ENCODE measurements at regions not wholly inside any gene's neighbourhood (a gene's known extent, or its start where the extent isn't known, plus 50 kb on each side); places are given as distances from the start of the nearest gene placed in this dataset.

DNA sequence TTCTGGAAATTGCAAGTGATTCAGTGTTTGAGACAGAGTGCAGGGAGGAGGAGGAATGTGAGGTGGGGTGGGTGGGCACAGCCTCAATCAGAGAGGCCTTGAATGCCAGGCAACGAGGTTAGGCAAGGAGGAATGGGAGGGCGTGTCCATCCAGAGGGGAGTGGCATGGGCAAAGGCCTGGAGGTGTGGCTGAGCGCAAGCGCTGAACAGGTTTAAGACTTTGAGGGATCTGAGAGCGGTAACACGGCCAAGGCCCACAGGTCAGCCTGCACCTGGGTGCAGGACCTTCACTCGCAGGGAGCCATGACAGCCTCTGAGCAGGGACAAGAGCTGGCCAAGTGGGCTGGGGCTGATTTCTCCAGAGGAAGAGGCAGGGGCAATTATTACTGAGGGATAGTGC lies 125.9 kb downstream of the TPRA1 start:
- H3K27me3 ChIP-seq (replicated peaks; ENCODE audit: insufficient read depth), result no peaks in the 10 kb centered on the region
- TF ChIP-seq, protein P1, sequence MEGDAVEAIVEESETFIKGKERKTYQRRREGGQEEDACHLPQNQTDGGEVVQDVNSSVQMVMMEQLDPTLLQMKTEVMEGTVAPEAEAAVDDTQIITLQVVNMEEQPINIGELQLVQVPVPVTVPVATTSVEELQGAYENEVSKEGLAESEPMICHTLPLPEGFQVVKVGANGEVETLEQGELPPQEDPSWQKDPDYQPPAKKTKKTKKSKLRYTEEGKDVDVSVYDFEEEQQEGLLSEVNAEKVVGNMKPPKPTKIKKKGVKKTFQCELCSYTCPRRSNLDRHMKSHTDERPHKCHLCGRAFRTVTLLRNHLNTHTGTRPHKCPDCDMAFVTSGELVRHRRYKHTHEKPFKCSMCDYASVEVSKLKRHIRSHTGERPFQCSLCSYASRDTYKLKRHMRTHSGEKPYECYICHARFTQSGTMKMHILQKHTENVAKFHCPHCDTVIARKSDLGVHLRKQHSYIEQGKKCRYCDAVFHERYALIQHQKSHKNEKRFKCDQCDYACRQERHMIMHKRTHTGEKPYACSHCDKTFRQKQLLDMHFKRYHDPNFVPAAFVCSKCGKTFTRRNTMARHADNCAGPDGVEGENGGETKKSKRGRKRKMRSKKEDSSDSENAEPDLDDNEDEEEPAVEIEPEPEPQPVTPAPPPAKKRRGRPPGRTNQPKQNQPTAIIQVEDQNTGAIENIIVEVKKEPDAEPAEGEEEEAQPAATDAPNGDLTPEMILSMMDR (IDR thresholded peaks at IDR 0.05), result no peak
- ATAC-seq (ENCODE audit: insufficient number of reproducible peaks, low FRiP score, low read depth), result no peak

DNA sequence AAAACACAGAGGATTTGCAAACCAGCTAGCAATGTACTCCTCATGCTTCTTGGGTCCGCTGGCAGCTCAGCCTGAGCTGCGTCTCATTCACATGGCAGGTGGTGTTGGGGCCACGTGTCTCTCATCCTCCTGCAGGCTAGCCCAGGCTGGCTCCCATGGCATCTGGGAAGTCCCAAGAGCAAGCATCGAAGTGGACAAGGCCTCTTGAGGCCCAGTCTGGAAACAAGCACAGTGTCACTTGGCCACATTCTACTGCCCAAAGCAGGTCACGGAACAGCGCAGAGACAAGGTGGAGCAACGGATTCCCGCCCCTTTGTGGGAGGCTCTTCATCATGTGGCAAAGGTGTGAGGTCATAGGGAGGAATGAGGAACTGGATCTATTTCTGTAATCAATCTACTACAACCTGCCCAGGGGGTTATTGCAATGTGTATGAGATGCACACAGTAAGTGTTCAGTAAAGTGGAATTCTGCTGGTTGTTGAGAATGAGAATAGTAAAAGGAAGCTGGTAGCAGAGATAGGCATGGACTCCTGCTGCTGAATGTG lies 128.3 kb downstream of the TPRA1 start:
- DNase-seq (ENCODE audit: low spot score) (no peak), ATAC-seq (ENCODE audit: insufficient number of reproducible peaks, low FRiP score, low read depth) (no peak)
- Histone ChIP-seq H3K9me3 (no peaks in the 10 kb centered on the region), H3K4me1 (ENCODE audit: control insufficient read depth in 1 of 2, low read depth in 2 of 2) (peaks cover under 1 to 4% of the 10 kb centered on the region in 2 donors), H3K27me3 (replicated peaks; ENCODE audit: insufficient read depth) (no peaks in the 10 kb centered on the region), H3K27ac (no peak overlapping the region), H3K4me3 (no peak overlapping the region), H3K36me3 (no peaks in the 10 kb centered on the region)
- TF ChIP-seq, protein P1 (IDR thresholded peaks at IDR 0.05), result no peak

More for the DNA sequence above, 125.9 kb downstream of the TPRA1 start:
- Histone ChIP-seq H3K4me3 (no peak overlapping the region), H3K27ac (no peak overlapping the region), H3K9me3 (no peaks in the 10 kb centered on the region), H3K36me3 (no peaks in the 10 kb centered on the region), H3K4me1 (ENCODE audit: control insufficient read depth in 1 of 2, low read depth in 2 of 2) (no peaks in the 10 kb centered on the region)
- DNase-seq (ENCODE audit: low spot score), result no peak

DNA sequence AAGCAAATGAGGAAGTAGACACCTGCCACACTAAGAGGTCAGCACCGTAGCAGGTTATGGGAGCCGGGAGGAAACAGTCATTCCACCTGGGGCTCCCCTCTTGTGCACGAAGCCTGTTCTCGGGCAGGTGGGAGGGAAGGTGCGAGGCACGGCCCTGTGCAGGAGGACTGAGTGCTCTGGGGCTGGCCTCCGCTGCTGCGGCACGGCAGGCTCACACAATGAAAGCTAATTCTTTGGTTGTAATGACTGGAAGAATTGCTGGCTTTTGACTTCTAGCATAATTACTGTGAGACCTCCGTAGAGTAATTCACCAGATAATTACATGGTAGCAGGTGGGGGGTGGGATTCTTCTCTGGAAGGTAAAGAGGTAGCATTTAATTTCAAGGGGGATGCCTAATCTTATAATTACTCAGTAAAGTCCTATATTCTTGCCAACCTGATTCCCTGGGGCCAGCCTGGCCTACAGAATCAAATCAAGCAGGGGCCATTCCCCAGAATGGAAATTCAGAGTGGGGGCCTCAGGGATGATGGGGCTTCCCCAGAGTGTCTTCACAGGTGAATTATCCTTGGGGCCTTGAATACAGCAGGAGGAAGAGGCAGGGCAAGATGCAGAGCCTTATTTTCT lies 129.1 kb downstream of the TPRA1 start:
- Histone ChIP-seq H3K4me3 (no peak overlapping the region), H3K4me1 (ENCODE audit: control insufficient read depth in 1 of 2, low read depth in 2 of 2) (peaks cover 6 to 11% of the 10 kb centered on the region in 2 donors), H3K27me3 (replicated peaks; ENCODE audit: insufficient read depth) (no peaks in the 10 kb centered on the region), H3K9me3 (no peaks in the 10 kb centered on the region), H3K27ac (no peak overlapping the region), H3K36me3 (no peaks in the 10 kb centered on the region)
- no peak for ATAC-seq (ENCODE audit: insufficient number of reproducible peaks, low FRiP score, low read depth)
- DNase-seq (ENCODE audit: low spot score), result no peak
- TF ChIP-seq, protein P1 (IDR thresholded peaks at IDR 0.05), result no peak

DNA sequence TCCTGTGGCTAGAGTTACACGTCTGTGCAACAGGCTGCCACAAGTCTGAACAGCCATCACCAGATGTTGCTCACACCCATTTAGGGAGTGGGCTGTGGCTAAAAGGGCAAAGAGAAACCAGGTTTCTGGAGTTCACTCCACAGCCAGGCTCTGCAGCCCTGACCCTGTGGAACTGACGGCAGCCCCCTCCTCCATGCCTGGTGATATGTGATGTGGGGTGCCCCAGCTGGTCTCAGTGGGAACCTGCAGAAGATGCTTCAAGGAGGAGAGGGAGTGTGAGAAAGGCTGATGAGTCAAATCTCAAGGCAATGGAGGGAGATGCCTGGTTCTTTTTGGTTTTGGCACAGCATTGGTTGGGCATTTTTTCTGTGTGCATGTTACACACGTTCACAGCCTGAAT lies 130.6 kb downstream of the TPRA1 start:
- Histone ChIP-seq H3K27ac (no peak overlapping the region), H3K9me3 (no peaks in the 10 kb centered on the region), H3K27me3 (replicated peaks; ENCODE audit: insufficient read depth) (no peaks in the 10 kb centered on the region), H3K4me1 (ENCODE audit: control insufficient read depth in 1 of 2, low read depth in 2 of 2) (peaks cover 16 to 26% of the 10 kb centered on the region in 2 donors), H3K36me3 (no peaks in the 10 kb centered on the region), H3K4me3 (no peak overlapping the region)
- TF ChIP-seq, protein P1 (IDR thresholded peaks at IDR 0.05), result no peak
- no peak for ATAC-seq (ENCODE audit: insufficient number of reproducible peaks, low FRiP score, low read depth)
- DNase-seq (ENCODE audit: low spot score), result no peak

DNA sequence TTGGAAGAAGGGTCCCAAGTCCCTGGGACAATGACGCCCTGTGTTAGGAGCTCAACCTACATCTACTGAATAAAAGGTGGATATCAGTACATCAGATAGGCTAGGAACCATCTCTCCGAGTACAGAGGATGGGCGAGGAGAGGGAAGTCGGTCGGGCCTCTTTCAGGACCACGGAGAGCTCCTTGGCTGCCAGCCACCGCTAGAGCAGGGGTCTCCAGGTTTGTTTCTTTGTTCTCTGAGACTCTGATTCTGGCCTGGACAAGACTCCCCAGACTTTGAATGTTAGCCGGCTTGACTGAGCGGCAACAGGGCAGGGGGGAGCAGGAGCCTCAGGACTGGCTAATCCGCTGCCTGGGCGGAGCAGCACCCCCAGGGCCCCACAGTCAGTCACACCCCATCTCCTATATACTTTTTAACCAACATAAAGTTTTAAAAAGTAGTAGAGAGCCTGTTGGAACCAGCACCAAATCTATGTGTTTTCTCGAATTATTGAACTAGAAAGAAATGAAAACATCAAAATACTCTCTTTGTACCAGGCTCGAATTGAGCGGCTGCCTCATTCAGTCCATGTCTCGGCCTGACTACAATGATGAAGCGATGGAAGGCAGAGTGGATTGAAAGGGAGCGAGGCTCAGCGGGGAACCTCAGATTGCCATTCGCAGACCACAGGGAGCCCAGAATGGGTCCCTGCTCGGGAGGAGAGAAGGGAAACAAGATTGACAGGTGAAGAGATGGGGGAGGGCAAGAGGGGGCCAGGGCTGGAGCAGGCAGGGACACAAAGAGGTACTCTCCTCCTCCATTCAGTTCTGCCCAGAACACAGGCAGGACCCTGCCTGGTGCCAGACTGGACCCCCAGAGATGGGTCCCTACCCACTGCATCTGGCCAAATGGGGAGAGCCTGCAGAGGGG lies 131.6 kb downstream of the TPRA1 start:
- Histone ChIP-seq H3K4me3 (no peak overlapping the region), H3K36me3 (no peaks in the 10 kb centered on the region), H3K9me3 (no peaks in the 10 kb centered on the region), H3K27me3 (replicated peaks; ENCODE audit: insufficient read depth) (no peaks in the 10 kb centered on the region), H3K4me1 (ENCODE audit: control insufficient read depth in 1 of 2, low read depth in 2 of 2) (peaks cover 16 to 27% of the 10 kb centered on the region in 2 donors), H3K27ac (no peak overlapping the region)
- ATAC-seq (ENCODE audit: insufficient number of reproducible peaks, low FRiP score, low read depth), result no peak
- DNase-seq (ENCODE audit: low spot score), result no peak
- TF ChIP-seq, protein P1 (IDR thresholded peaks at IDR 0.05), result no peak

Data from thoracic aorta (tissue), 2 donors.